Lung (tissue), 11 donors: ENCODE measurements at regions not wholly inside any gene's neighbourhood (a gene's known extent, or its start where the extent isn't known, plus 50 kb on each side); places are given as distances from the start of the nearest gene placed in this dataset.

Source experiments
- ATAC-seq: fragments of 200-7000 bp; cut with Tn5 transposase; one replicate; pipeline ENCODE4 v1.9.1; 2020; ENCODE audit warnings: moderate number of reproducible peaks; ENCODE audit not compliant: insufficient read depth, low FRiP score
- DNase-seq, 3 donors: peaks; one replicate each; pipeline ENCODE4 v3.0.0-alpha.2; 2013 to 2017
- H3K27ac ChIP-seq, 2 donors: one replicate each; pipeline ENCODE4 v1.5.1; 2013; ENCODE audit warnings: mild to moderate bottlenecking in 2 of 2, moderate library complexity in 2 of 2, control low read depth in 1 of 2, inconsistent platforms in 1 of 2, low read depth in 1 of 2, low read length in 1 of 2
- H3K27me3 ChIP-seq, 3 donors: one replicate each; pipeline ENCODE4 v1.5.1; 2013; ENCODE audit warnings: low read length in 2 of 3; ENCODE audit not compliant: control insufficient read depth in 3 of 3, insufficient read depth in 3 of 3
- H3K36me3 ChIP-seq, 4 donors: one replicate each; pipeline ENCODE4 v1.5.1; 2013; ENCODE audit warnings: low read length in 4 of 4, mild to moderate bottlenecking in 1 of 4, moderate library complexity in 1 of 4; ENCODE audit not compliant: control insufficient read depth in 4 of 4, insufficient read depth in 4 of 4
- H3K4me1 ChIP-seq, 5 donors: one replicate each; pipeline ENCODE4 v1.5.1; 2013; ENCODE audit warnings: low read length in 5 of 5, mild to moderate bottlenecking in 2 of 5, moderate library complexity in 1 of 5; ENCODE audit not compliant: control insufficient read depth in 5 of 5, insufficient read depth in 5 of 5
- H3K4me3 ChIP-seq: one replicate; pipeline ENCODE4 v1.5.1; 2013; ENCODE audit warnings: mild to moderate bottlenecking, control low read depth, moderate library complexity
- H3K9ac ChIP-seq, 2 donors: one replicate each; pipeline ENCODE4 v1.5.1; 2013; ENCODE audit warnings: low read length in 2 of 2, control low read depth in 1 of 2; ENCODE audit not compliant: insufficient read depth in 1 of 2
- H3K9me3 ChIP-seq, 4 donors: one replicate each; pipeline ENCODE4 v1.5.1; 2013; ENCODE audit warnings: low read length in 3 of 4, mild to moderate bottlenecking in 1 of 4, moderate library complexity in 1 of 4; ENCODE audit not compliant: control insufficient read depth in 4 of 4, insufficient read depth in 3 of 4
- CTCF ChIP-seq: IDR thresholded peaks from 2 replicates; pipeline ENCODE4 v1.5.1; 2012; ENCODE audit warnings: mild to moderate bottlenecking; ENCODE audit errors: control extremely low read depth, extremely low read depth
- WGBS, 2 donors: extraction: QIAGEN DNeasy Blood & Tissue Kit; methylation state at CpG; one replicate each; pipeline ENCODE4 v1.1.7; 2013; 5-methylcytosine and 5-hydroxymethylcytosine counted together
- donor health status: control.
- donor health status: control.
- donor health status: Bipolar disorder and iron deficiency.
- donor health status: healthy.
- donor health status: DM: yes; HTN: yes; CAD: no.

GRCh38 chr2:76517574-76517909 is 806.8 kb upstream of the GCFC2 start:
- Histone ChIP-seq H3K4me3 (no peak overlapping the region), H3K27ac (no peak overlapping the region), H3K36me3 (no peaks in the 10 kb centered on the region), H3K9me3 (no peaks in the 10 kb centered on the region), H3K9ac (no peak overlapping the region), H3K27me3 (no peaks in the 10 kb centered on the region), H3K4me1 (no peaks in the 10 kb centered on the region)
- no peak for ATAC-seq
- no peak for TF ChIP-seq CTCF
- DNase-seq, result no peak
- WGBS, 2 donors, result 71 to 73% methylated on average over 3 of the region's 3 CpGs

GRCh38 chr2:76516861-76517573 is 806.3 kb upstream of the GCFC2 start:
- H3K4me1 ChIP-seq, result no peaks in the 10 kb centered on the region
- no peak for DNase-seq
- H3K4me3 ChIP-seq, result no peak overlapping the region
- no peaks in the 10 kb centered on the region for H3K27me3 ChIP-seq
- no peaks in the 10 kb centered on the region for H3K36me3 ChIP-seq
- H3K9me3 ChIP-seq, result no peaks in the 10 kb centered on the region
- H3K27ac ChIP-seq, result no peak overlapping the region
- TF ChIP-seq CTCF, result no peak
- H3K9ac ChIP-seq, result no peak overlapping the region
- ATAC-seq, result no peak
- 88 to 98% methylated on average over 1 of the region's 1 CpG for WGBS, 2 donors

- no peaks in the 10 kb centered on the region for H3K27me3 ChIP-seq
- no peak for DNase-seq
- 76 to 81% methylated on average over 4 of the region's 4 CpGs for WGBS, 2 donors
- no peak for ATAC-seq
- H3K9me3 ChIP-seq, result no peaks in the 10 kb centered on the region
- no peak overlapping the region for H3K9ac ChIP-seq
- no peaks in the 10 kb centered on the region for H3K36me3 ChIP-seq
- no peak for TF ChIP-seq CTCF
- no peak overlapping the region for H3K4me3 ChIP-seq
- no peaks in the 10 kb centered on the region for H3K4me1 ChIP-seq
- no peak overlapping the region for H3K27ac ChIP-seq
Measured at GRCh38 chr2:76512201-76512820, 801.6 kb upstream of the GCFC2 start.

- Histone ChIP-seq H3K4me1 (no peaks in the 10 kb centered on the region), H3K4me3 (no peak overlapping the region), H3K9ac (no peak overlapping the region), H3K9me3 (no peaks in the 10 kb centered on the region), H3K36me3 (no peaks in the 10 kb centered on the region), H3K27me3 (no peaks in the 10 kb centered on the region), H3K27ac (no peak overlapping the region)
- ATAC-seq, result no peak
- no peak for TF ChIP-seq CTCF
- 88 to 90% methylated on average over 6 of the region's 6 CpGs for WGBS, 2 donors
- no peak for DNase-seq
Measured at GRCh38 chr2:76506538-76506937, 795.8 kb upstream of the GCFC2 start.
